ENCODE measurements at regions not wholly inside any gene's neighbourhood (a gene's known extent, or its start where the extent isn't known, plus 50 kb on each side); places are given as distances from the start of the nearest gene placed in this dataset.

DNA sequence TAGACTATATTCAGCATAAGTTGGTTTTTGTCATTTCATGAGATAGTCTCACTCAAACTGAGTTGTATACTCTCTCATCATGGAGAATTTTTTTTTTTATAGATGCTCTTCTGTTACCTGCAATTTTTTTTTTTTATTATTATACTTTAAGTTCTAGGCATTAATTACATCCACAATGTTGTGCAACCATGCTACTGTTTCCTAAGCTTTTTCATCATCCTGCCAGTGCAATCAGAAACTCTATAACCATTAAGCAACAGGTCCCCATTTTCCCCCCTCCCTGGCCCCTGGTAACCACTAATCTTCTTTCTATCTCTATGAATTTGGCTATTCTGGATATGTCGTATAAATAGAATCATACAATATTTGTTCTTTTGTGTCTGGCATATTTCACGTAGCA lies 321.6 kb downstream of the STIM2 start:
- no peak for DNase-seq (ENCODE audit: low read depth, low spot score)

DNA sequence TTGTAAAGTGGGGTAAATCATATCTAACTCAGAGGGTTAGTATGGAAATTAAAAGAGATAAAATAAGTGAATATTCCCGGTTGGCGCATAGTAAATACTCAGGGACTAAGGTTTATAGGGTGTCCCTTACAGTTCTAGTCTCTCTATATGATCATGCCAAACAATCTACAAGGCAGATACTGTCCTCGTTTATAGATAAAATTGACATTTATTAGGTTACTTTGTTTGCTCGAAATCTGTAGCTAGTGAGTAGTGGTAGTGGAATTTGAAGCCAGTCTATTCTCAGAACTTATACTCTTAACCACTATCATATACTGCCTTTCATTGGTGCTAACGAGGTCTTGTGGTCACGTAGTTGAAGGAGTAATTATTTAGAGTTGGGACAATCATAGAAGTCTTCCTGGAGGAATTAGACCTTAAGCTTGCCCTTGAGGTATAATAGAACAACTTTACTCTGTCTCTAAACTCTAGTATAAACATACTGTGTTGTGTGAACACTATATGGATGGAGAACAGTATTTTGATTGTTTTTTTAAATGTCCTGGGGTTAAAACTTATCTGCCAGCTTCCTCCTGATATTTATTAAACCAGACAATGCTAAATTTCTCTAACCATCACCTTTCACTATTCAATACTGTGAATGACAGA lies 324.0 kb downstream of the STIM2 start:
- DNase-seq (ENCODE audit: low read depth, low spot score), result no peak

DNA sequence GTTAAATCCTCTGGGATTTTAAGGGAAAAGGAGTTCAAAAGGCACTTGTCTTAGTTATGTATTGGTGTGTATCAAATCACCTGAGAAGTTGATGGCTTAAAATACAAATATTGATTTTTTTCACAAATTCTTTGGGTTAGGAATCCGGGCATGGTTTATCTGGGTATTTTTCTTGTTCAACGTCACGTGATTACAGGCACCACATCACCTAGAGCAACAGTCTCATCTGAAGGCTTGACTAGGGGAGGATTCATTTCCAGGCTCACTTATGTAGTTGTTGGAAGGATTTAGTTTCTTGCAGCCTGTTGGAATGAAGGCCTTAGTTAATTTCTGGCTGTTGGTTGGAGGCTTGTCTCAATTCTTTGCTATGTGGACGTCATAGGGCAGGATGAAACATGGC lies 326.1 kb downstream of the STIM2 start:
- DNase-seq (ENCODE audit: low read depth, low spot score), result no peak

DNA sequence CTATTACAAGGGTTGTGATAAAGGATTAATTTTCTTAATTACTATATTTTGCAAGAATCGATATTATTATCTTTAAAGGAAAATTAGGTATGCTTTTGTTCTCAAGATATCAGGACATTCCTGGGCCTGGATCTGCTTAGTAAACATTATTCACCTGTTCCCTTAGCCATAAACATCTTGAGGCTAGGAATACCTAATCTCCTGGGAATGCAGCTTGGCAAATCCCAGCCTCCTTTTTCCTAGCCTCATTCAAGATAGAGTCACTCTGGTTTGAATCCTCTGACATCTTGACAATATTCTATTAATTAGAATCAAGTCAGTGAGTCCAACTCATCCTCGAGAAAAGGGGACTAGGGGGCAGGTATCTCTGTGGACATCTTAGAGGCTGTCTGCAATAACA lies 327.1 kb downstream of the STIM2 start:
- DNase-seq (ENCODE audit: low read depth, low spot score), result no peak

DNA sequence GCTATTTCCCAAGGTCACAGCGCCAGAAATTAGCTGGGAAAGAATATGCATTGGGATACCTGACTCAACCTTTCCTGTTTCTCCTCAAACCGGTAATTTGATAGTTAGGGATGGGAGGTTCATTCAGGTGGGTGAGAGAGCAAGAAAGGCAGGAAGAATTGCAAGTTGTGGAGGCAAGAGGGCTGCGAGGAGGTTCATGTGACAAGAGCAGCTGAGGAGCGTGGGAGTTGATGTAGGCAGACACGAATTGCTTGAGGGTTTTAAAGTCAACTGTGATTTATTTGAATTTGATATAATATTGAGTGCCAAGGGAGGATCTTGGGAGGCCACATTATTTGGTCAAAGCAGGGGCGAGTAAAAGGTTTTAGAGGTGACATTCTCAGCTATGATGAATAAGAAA lies 329.0 kb downstream of the STIM2 start:
- no peak for DNase-seq (ENCODE audit: low read depth, low spot score)

DNA sequence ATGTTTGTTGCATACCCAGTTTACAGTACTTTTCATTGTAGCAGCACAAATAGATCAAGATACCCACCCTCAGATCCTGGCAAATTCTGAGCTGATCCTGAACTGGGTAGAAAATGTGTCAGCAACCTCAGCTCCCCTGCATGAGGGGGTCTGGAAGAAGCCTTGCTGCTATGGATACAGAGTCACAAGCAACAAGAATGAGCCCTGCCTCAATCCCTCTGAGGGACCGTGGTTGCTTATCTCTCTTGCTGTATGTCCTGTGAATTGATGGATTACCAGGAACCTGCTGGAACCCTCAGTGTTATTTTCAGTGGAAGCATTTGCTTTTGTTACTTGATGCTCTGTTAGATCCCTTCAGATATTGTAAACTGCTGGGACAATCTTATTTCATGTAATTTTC lies 331.0 kb downstream of the STIM2 start:
- DNase-seq (ENCODE audit: low read depth, low spot score), result no peak

DNA sequence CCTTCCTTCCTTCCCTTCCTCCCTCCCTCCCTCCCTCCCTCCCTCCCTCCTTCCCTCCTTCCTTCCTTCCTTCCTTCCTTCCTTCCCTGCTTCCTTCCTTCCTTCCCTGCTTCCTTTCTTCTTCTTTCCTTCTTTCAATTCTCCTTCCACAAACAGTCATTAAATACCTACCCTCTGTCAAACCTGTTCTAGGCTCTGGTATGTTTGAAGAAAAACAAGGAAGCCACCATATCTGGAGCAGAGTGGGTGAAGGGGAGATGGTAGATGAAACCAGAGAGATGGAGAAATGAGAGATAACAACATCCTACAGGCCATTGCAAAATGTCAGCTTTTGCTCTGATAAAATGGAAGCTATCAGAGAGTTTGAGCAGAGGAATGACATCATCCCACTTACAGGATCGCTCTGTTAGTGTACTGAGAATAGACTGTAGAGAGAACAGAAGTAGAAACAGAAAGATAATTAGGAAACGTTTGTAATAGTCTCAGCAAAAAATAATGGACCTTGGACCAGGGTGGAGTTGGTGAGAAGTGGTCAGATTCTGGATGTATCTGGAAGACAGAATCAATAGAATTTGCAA lies 334.0 kb downstream of the STIM2 start:
- no peak for DNase-seq (ENCODE audit: low read depth, low spot score)

DNA sequence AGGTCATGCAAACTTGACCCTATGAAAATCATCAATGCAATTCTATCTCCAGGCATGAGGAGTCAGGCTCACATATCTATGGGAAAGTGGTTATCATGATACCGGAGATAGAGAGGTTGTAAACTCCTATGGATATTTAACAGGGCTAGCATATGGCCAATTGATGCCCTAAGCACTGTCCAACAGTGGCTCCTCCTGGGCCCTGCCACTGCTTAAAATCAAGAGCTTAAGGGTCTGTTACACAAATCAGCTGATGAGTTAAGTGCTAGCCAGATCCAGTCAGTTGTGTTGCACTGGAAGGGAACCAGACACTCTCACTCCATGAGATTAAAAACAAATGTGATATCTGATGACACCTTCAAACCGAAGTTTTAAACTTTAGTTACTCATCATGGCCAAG lies 337.6 kb downstream of the STIM2 start:
- no peak for DNase-seq (ENCODE audit: low read depth, low spot score)

DNA sequence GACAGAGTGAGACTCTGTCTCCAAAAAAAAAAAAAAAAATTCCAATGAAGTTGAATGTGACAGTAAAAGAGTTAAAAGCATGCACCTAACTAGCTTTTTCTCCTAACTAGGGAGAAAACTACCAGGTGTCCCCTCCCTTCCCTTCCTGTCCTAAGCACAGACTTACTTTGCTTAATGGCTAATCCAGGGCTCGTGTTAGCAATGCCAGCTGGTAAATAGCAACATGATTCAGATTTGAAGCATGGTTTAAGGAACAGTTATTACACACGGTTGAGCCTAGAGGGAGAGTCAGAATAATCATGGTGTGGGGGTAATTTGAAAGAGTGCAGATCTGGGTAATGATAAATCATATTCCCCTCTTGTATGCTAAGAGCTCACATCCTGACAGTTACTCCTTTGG lies 338.3 kb downstream of the STIM2 start:
- no peak for DNase-seq (ENCODE audit: low read depth, low spot score)

DNA sequence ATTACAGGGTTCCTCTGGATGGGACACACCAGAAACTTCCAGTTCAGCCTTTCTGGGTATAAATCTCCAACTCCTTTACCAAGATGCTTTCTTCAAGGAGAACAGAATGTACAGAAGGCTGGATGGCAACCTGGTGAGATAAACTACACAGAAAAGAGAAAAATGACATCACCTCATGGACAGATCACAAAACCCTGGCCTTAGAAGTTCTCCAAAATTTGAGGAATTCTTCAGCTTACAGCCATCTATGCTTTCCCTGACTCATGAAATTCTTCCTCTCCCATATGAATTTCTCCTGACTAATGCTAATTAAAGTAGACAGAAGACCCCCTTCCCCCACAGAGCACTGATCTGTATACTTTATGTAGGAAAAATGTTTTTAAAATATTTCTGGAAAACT lies 345.4 kb downstream of the STIM2 start:
- no peak for DNase-seq (ENCODE audit: low read depth, low spot score)

DNA sequence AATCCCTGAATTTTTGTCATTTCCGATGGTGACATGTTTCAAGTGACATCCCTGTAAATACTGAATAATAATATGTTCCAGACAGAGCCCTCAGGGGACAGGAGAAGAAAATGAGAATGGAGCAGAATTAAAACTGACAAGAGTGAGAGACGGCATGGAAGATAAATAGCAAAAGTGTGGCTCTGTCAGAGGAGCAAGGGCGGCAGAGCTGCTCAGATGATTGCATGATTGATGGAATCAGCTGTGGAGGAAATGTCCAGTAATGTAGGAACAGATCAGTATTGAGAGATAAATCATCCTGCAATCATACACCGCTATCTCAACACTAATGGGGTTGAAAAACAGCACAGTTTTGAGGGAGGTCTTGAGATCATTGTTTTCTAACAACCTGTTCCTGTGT lies 350.3 kb downstream of the STIM2 start:
- no peak for DNase-seq (ENCODE audit: low read depth, low spot score)

DNA sequence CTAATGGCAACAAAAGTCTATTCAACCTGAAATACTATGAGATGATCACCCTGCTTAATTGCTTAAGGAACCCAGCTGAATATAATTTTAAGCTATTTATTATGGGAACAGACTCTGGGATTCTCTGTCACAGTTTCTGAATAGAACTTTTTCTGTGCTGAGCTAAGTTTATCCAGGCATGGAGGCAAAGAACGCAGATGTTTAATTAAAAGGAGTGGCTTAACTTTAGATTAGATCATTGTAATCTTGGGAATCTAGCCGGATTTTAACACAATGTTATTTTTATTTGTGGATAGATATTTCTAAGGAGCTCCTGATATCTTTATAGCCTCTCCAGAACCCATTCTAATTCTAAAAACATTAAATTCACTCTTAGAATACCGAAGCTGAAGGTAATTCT lies 353.4 kb downstream of the STIM2 start:
- no peak for DNase-seq (ENCODE audit: low read depth, low spot score)

DNA sequence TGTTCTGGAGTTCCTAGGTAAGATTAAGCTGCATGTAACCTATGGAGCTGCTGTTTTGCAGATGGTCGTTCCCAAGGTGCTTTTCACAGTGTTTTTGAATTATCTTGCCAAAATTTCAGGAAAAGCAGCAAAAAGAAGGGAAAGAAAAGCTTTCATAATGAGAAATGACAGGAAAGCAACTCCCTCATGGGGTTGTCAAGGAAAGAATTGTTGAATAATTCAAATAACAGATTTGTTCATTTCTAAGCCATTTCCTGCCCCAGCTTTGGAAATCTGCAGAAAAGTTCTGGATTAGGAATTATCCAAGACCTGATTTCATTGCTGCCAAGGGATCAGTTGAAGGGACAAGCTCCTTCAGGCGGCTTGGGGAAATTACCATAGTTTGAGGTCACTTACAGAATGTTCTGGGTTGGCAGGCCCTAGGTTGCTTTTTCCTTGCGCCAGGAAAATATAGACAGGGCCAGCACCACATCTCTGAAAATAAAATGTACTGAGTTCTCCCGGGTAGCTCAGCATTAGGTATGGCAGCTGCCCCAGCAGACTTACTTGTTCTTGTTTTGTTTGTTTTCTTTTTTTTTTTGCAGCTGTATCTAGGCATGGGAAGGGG lies 354.7 kb downstream of the STIM2 start:
- no peak for DNase-seq (ENCODE audit: low read depth, low spot score)

DNA sequence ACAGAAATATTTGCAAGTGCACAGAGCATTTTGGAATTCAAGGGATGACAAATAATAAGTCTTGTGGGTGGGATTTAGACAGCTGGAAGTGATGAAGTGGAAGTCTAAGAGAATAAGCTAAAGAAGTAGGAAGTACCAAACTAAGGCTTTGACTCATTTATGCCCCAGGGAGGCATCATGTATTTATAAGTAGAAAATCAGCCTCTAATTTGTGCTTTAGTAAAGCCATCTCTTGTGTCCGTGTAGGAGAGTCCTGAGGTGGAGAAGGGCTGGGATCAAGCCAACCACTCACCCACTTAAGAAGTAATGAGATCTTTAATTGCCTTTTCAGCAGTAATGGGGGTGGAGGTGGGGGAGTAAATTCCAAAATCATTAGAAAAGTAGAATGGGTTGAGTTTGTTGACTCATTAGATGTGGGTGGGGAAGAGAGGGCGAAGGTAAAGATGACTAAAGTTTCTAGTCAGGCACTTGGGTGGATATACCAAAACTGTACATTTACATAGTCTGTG lies 356.7 kb downstream of the STIM2 start:
- no peak for DNase-seq (ENCODE audit: low read depth, low spot score)

DNA sequence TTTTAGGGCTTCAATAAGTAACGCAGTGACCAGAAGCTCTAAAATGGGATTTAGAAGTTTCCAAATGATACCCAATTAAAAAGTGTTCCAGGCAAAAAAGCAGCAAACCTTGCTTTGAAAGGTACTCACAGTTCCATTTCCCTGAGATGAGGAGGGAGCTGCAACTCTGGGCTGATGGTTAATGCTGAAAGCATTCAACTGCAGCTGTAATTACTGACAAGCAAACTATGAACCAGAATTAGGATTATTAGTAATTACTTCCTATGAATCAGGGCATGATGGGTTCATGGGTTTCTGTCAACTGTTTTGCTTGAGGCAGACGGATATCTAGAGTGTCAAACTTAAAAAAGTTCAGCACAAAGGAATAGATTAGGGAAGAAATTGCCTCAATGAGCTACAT lies 357.4 kb downstream of the STIM2 start:
- DNase-seq (ENCODE audit: low read depth, low spot score), result no peak

DNA sequence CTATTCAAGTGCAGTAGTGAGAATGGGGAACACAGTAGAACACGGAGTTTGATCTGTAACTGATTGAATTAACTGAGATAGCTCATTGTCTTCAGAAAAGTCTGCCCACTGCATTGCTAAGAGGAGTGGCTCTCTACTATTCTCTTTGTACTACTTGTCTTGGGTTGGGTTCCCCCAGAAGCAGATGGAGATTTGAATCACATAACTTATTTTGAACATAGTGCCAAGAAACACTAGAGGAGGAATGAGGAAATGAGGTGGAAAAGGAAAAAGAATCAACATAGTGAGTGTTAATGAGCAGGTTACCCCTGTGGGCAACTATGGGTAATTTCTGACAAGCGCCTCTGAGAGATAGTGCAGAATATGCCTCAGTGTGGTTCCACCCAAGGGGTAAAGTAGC lies 362.7 kb downstream of the STIM2 start:
- no peak for DNase-seq (ENCODE audit: low read depth, low spot score)

DNA sequence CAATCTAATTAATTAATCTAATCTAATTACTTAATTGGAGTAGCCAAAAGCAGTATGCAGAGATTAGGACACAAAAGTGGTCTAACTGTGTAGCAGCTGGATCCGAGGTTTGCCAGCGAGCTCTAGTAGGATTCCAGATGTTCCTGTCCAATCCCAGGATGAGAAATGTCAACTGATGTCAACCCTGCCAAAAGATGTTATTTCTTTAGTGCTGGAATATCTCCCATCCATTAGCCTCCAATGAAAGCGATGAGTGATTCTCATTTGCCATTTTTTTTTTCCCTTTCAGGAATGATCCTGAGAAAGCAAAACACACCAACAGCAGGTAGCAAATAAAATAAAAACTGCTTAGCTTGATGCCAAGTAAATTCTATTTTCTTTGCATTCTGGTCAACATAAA lies 372.9 kb downstream of the STIM2 start:
- DNase-seq (ENCODE audit: low read depth, low spot score), result no peak

DNA sequence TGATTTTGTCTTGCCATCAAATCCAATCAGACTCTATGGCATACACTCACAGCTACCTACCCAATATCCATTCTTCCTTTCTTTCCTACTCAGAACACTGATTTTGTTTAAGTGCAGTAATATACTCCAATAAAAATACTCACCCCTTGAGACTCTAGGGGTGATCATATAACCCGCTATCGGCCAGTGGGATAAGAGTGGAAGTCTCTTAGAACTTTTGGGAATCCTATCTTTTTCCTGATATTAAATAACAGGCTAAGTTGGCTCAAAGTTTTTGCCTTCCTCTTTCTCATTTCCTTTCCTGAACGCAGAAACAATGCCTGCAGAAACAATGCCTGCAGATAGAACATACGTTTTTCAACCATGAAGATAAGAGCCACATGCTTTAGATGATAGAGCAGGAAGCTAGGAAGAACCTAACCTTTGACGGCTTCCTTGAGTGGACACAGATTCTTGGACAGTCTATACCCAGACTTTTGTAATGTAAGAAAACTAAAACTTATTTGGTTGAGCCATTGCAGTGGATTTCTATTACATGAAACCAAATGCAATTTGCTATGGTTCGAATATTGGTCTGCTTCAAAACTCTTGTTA lies 373.8 kb downstream of the STIM2 start:
- DNase-seq (ENCODE audit: low read depth, low spot score), result no peak

DNA sequence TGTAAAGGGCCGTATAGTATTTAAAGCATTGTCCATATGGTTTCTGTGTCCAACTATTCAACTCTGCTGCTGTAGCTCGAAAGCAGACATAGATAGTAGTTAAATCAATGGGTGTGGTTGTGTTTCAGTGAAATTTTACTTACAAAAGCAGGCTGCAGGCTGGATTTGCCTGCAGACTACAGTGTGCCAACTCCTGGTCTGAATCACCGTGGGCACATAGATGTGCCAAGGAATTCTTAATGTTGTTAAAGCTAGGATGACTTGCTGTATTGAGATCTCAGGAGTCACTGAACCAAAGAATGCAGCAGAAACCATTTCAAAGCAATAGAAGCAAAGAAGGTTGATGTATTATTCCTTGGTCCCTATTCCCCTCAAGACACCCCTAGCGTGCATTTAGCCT lies 379.0 kb downstream of the STIM2 start:
- DNase-seq (ENCODE audit: low read depth, low spot score), result no peak

DNA sequence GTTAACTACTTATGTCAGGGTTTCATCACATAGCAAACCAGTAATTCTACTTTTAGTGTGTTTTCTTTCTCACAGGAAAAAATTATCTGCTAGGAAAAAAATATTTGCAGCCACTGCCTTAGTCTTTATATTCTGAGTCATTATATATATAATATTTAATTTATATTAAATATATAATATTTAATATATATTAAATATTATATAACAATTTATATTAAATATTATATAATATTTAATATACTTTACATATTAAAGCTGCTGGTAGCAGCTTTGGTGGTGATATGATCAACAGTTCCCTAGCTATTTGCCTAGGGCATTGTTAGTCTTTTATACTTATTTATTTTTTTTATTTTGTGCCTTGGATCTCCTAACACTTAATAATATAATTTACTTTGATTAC lies 381.6 kb downstream of the STIM2 start:
- DNase-seq (ENCODE audit: low read depth, low spot score), result no peak

DNA sequence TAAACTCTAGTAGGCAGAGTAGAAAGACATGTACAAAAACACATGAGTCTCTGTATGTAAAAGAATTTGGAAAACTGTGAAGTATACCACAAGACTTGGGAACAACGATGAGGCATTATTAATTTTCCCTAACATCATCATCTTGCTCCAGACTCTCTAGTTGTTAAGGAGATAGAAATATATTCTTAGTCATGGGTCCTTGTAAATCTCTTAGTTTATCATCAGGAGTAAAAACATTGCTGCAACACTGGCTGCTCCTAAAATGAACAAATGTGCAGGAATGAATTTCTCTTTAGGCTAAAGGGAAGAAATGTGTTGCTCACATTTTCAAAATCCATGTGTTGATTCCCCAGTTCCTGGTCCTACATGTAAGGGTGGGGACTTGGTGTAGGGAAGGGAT lies 384.6 kb downstream of the STIM2 start:
- no peak for DNase-seq (ENCODE audit: low read depth, low spot score)

DNA sequence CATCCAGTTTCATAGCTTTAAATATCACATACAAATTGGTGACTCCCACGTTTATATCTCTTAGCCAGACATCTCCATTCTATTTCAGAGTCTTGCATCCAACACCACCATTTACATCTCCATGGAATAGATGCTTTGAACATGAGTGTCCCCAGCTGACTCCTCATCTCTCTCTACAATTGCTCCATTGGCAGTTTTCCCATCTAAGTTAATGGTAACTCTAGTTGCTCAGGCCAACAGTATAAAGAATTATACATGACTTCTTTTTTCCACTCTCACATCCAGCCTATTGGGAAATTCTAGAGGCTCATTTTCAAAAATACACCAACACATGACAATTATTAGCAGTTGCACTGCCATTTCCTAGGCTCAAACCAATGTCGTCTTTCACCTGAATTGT lies 388.2 kb downstream of the STIM2 start:
- no peak for DNase-seq (ENCODE audit: low read depth, low spot score)

DNA sequence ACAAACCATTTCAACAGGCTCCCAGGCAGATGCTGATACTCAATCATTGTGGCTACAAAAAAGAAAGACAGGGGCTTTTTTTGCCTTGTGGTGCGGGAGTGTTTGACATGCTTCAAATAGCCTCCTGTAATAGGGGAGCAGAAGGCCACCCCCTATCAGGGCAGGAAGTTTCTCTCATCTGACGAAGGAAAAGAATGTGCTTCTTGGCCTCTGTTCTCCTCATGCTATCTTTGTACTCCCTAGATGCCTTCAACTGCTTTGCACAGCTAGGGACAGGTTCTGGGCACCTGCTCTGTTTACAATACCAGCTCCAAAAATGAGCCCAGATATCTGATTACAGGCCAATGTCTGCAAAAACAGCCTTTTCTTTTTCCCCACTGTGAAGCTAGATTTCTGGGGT lies 391.1 kb downstream of the STIM2 start:
- DNase-seq (ENCODE audit: low read depth, low spot score), result no peak

Measured in smooth muscle cell of the brain vasculature (primary cell).